ENCODE measurements at regions not wholly inside any gene's neighbourhood (a gene's known extent, or its start where the extent isn't known, plus 50 kb on each side); places are given as distances from the start of the nearest gene placed in this dataset.
"Not testable (repeated sequence)": the region's sequence is repeated elsewhere in the genome, so short reads cannot be mapped to it uniquely, and the experiment has no call there.

DNA sequence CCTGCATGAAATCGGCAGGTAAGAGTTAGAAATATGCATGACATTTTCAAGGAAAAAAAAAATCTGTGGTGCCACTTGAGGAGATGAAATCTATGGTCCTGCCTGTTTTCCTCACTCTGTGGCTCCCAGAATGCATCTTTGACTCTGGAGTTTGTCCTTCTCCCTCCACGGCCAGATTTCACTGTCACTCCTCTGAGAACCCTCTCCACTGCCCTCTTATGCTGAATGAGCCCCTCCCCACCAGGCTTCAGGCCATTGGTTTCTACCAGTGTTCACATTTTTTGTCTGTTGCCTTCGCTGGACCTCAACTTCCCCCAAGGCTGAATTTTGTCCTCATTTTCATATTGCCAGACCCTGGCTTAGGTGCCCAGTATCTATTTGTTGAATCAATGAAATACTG lies 235.0 kb downstream of the ZIC5 start:
- no peak for DNase-seq (ENCODE audit: low read depth)

DNA sequence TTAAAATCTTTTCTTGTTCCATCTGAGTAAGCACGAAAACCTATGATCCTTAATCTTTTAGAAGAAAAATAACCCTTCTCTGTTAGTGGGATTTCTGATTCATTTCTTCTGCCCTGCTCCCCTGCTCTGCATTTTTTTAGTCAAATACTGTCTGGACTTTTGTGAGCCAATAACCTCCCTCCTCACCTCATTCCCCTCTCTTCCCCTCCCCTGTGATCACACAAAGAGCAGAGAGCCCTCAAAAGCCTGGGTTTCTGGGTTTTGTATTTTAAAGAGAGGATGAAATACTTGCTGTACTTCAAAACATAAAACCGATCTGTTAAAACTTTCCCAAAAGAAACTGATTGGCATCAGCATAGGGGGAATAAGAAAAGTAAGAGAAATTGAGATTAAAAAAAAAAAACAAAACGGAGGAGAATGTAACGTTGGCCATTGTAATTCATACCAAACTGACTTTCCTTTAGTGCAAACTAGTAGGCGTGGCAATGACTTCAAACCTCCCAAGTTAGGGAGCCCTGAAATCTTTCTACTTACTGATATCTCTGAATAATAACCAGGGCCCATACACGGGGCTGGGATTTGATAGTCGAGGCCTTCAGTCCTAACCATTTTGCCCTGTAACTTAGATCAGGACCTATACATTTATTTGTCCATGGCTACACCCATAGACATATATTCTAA lies 232.9 kb downstream of the TM9SF2 start:
- no peak for DNase-seq (ENCODE audit: low read depth)

DNA sequence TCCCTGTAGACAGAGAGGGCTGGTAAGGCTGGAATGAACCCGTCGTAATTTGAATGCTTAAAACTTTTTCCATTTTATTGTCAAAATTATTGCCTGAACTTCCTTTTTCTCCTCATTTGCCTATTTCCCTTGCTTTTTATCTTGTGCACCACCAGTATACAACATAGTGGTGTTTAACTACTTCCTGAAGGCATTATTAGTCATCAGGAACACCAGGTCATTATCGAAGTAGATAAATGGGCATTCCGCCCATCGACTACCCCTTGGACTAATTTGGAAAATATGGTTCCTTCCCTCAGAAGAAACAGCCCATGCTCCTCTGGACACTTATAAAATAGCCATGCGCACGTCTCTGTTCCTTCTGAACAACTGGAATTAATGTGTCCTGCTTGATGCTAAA lies 232.1 kb downstream of the TM9SF2 start:
- DNase-seq (ENCODE audit: low read depth) = no peak

DNA sequence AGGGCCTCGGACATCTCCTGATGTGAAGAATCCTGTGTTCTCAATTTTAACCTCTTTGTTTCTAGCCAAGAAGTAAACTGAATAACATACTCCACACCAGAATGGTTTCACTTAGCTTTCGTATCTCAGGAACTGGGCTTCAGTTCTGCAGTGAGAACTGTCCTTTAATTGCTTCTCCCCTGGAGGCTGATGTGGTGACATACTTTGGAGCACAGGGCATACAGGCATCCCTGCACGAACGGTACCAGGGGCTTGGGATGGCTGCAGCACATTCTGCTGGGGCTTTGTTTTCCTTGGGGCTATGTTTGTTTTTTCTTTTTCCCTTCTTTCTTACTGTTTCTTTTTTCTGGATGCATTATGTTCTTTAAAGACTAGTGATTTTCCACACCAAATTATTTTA lies 230.5 kb downstream of the TM9SF2 start:
- DNase-seq (ENCODE audit: low read depth) = no peak

DNA sequence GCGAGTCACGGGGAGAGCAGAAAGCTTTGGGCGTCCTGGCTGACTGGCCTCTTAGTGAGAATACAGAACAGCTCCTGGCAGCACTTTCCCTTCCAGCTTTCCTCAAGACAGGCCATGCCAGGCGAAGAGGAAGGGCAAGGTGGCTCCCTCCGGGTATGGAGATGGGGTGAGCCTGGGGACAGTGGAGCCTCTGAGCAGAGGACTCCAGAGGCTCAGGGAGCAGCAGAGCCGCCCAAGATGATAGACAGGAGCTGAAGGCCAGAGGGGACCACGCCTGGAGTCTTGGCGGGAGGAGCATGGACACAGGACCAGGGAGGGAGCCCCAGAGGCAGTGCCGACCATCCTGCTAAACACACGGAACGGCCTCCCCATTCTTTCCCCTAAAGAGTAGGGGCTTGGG lies 229.1 kb downstream of the TM9SF2 start:
- no peak for DNase-seq (ENCODE audit: low read depth)

DNA sequence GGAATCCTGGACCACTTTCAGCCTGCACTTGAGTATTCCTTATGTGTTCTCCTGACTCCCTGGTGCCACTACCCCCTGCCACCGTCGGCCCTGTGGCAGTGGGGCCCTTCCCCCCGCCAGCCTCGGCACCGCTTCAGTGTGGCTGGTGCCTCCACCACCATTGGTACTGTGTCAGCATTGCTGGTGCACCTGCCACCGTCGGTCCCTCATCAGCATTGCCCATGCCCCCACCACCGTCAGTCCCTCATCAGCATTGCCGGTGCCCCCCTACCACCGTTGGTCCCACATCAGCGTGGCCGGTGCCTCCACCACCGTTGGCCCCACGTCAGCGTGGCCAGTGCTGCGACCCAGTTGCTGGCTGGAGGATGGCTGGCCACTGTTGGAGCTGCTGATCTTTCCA lies 228.5 kb downstream of the TM9SF2 start:
- DNase-seq (ENCODE audit: low read depth) = no peak

DNA sequence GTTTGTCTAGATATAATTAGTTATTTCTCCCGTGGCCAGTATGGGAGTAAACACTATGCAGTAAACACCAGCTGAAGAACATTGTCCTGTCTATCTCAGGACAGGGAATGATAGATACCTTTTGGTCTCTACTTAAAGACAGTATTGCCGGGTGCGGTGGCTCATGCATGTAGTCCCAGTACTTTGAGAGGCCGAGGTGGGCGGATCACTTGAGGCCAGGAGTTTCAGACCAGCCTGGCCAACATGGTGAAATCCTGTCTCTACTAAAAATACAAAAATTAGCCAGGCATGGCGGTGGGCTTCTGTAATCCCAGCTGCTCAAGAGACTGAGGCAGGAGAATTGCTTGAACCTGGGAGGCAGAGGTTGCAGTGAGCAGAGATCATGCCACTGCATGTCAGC lies 226.4 kb downstream of the TM9SF2 start:
- DNase-seq (ENCODE audit: low read depth) = not testable (repeated sequence)

DNA sequence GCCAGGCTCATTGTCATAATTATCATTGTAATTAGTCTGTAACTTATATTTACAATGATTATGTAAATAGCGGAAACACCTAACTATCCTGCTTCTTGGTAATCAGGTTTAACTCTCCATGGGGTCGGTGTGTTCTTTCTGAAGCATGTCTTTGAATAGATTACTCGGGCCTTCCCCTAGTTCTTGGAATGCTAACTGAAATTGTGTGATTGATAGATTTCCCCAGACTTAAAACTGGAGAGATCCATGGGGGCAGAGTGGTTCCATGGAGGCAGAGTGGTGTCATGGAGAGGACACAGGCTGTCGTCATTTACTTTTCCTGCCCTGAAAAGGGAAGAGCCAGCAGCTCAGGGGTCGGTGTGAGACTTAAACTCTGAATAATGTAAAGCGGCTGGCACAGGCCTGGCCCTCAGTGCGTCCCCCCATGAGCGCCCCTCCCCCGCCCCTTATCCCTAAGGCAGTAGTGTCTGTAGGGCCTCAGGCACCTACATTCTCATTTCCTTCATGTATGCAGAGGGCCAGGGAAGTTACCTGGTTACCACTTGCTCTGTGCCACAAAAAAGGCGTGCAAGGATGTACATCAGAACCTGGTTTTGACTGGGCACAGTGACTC lies 225.1 kb downstream of the TM9SF2 start:
- DNase-seq (ENCODE audit: low read depth) = no peak

DNA sequence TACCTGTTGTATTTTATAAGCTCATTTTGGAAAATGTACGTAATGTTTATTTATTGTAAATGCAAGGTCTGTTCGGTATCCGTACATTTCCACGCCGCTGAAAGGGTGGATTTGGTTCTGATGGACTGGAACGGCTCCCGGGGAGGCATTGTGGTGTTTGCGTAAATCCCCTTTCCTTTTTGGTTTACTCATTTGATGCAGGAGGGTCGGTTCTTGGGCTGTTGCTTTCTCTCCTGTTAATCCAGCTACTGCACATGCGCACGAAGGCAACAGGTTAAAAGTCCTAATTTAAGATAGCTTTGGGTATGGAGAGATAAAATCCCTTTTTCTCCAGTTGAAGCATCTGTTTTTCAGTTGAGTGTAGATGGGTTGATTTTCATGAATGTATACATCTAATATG lies 224.4 kb downstream of the TM9SF2 start:
- no peak for DNase-seq (ENCODE audit: low read depth)

DNA sequence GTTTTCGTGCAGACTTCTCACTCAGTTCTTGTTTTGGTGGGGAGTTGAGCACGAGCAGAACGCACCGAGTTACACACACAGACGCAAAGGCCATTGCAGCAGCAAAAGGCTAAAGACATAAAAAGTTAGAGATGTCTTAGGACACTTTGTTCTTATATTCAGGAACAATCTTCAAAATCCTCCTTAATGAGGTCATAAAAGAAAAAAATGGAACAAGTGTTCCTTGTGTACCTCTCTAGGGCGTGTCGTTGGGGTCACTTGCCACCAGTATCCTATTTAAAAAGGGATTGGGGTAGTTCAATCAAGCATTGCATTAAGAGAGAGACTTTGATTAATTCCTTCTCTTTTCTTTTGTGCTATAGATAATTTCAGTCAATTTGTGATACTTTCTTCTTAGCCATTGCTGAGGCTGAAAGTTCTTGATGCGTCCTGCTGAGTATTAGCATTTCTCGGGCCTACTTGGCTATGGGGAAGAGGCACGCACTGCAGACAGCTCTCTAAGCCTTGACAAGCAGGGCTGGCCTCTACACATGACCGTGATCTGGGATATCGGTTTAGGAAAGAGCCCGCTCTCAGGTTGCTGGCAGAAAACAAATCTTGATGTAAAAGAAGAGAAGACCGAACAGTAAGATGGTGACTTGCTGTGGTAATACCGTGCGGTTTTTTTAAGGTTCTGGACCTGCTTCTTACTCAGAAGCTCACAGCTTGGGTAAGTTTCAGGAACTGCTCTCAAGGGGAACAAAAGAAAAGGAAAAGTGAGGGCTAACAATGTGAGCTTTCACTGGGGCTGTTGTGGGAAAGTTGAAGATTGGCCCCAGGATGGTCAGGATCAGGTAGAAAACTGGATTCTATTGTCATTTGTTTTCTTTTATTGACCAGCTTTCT lies 223.6 kb downstream of the TM9SF2 start:
- DNase-seq (ENCODE audit: low read depth) = no peak

DNA sequence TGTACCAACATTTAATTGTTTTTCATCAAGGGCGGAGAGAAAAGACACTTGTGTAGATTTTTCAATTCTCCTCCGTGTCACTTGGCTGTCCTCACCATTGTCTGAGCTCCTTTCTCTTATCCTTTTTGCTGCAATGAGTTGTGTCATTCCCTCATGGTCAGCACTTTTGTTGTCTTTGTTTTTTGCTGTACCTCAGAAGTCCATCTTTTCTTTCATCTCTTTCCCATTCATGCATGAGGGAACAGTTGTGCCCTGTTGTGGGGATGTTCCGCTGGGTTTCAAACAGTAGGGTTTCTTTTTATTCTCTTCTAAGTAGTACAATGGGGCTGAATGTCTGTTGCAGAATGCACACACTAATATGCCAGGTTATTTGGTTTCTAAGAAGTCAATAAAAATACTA lies 222.6 kb downstream of the TM9SF2 start:
- DNase-seq (ENCODE audit: low read depth) = no peak

DNA sequence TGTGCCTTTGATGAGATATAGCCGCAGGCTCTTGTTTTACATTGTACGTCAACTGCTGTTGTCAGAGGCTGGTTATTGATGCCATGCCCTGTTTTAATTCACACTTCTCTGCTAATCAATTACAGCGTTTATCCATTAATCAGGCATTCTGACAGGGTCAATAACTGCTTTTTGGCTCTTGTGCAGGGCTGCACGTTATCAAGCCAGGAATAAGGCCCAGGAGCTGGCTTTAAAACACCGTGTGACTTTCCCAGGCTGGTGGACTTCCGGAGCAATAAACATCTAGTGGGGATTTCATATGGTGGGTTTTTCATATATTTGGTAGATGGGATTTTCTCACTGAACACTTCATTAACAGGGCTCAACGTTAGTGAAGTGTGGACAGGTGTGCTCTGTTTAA lies 221.7 kb downstream of the TM9SF2 start:
- no peak for DNase-seq (ENCODE audit: low read depth)

DNA sequence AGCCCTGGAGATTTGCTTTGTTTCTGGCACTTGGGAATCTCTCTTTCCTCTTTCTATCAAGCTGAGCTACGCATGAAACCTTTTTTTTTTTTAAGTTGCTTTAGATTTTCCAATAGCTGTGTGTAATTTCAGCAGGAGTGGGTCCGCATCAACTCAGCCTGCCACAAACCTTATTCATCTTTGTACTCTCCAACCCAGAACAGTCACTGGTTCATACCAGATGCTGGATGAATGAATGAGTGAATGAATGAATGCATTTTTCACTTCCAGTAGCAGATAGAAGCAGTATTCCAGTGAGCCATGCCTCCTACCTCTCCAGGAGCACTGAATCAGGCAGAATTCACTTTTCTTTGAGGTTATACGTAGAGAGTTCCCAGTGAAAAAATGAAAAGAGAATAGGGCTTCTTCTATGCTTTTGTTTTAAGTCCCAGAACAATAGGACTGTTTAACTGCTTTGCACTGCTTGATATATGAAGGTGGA lies 221.1 kb downstream of the TM9SF2 start:
- no peak for DNase-seq (ENCODE audit: low read depth)

DNA sequence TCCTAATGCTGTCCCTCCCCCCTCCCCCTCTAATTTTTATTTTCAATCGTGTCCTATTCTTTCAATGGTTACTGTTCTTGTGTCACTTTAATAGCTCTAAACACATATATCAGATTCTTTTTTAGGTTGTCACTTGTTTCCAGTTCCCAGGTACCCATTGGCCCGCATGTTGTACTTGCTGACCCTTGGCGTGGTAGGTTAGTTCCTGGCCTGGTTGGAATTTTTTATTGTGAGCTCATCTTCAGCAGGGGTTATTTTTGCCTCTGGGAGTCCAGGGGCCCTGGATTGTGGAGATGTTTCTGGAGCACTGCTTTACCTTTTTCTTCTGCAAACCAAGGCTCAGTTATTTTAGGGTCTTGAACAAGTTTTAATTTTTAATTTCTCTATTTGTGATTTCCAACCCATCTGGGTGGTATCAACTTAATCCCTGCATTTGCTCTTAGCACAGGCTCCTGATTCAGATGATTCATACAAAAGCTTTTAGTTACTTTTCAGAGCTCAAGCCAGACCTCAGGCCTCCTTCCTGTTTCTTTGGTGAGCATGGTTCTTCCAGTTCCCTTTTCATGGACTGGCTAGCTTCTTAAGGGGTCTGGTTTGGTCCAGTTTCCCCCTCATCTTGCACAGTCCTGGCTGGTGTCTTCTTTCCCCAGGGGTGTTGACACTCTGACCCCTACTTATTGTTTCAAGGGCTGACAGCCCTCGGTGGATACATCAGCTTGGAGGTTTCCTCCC lies 220.5 kb downstream of the TM9SF2 start:
- no peak for DNase-seq (ENCODE audit: low read depth)

DNA sequence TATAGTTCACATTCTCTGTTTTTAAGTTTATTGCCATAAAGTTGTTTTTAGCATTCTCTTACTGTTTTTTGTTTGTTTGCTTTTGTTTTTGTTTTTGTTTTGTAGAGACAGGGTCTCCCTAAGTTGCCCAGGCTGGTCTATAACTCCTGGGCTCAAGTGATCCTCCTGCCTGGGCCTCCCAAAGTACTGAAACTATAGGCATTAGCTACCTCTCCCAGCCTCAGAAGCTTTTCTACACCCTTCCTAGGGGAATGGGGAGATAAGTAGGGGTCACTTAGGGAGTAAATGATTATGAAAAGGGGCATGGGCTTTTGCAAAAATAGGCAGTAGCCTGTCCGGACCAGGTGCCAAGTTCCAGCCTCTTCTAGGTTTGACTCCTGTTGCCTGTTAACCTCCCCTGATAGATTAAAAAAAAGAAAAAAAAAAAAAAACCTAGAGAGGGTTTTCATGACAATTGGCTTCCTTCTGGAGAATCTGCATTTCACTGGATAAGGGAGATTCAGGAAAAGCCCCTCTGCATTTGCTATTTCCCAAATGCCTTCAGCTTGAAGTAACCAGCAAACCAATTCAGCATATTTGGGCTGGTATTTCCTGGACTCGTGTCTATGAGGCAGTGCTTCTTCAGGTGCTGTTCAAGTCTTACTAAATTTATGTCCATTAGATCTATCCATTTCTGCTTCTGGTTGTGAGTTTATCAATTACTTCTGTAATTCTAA lies 216.8 kb downstream of the TM9SF2 start:
- no peak for DNase-seq (ENCODE audit: low read depth)

DNA sequence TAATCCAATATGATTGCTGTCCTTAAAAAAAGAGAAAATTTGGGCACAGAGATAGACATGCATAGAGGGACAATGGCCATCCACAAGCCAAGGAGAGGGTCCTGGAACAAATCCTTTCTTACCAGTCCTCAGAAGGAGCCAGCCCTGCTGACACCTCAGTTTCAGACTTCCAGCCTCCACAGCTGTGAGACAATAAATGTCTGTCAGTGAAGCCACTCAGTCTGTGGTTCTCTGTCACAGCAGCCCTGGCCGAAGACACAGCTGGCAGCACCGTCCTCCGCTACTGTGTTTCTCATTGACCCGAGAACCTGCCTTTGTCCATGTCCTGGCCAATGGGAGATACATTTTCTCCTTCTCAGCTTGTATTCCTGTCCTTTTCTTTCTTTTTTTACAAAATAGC lies 207.9 kb downstream of the TM9SF2 start:
- DNase-seq (ENCODE audit: low read depth) = no peak

DNA sequence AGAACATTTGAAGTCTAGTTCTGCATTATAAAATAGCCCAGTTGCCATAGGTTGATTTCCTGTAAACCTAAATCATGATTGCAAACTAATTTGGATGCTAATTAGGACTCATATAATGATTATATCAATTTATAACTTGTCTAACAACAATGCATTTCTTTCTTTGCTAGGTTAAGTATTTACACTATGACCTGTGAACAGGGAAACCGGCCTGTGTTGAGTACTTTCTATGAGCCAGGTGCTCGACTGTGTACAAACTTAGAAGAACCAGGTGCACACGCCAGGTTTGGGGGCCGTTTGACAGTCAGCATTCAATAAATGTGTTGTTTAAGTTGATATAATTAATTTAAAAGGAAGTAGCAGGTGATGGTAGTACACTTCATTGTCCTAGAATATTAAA lies 203.1 kb downstream of the TM9SF2 start:
- no peak for DNase-seq (ENCODE audit: low read depth)

DNA sequence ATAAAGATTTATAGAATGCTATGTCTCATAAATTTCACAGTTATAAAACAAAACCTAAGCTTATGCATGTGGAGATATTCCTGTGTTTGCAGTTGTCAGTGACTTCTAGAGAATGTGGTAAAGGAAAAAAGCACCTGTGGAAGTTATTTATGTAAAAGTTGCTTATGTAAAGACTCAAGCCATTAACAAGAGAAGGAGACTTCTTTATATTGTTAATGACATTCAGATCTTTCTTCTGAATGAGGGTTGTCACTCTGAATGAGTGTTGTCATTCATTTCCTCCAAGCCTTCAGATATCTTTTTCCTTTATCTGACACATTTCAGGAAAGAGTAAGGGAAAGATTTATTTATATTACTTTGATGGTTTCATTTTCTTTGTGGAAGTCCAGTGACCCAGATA lies 202.6 kb downstream of the TM9SF2 start:
- no peak for DNase-seq (ENCODE audit: low read depth)

DNA sequence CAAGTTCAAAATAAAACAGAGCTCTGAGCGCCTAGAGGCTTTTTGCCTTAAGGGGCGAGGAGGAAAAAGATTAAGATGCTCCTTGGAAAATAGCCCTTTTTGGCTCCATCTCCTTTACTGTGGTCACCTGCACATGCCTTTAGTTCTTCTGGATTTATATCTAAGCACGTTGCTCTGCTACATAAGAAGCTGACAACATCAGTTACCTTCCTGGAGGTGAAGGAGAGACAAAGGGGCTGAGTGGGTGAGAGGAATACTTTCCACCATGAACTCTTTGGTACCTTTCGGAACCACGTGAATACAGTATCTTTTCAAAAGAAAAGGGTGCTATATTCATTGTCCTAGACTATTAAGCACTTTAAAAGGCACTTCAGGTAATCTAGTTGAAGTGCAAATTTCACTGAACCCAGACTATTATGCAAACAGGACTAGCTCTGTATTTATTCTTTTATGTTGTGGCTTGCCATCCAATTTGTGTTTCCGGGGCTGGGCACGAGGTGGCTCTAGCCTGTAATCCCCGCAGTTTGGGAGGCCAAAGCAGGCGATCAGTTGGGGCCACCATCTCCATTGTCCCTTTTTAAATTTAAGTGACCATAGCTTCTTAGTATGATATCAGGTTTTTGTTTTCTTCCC lies 201.5 kb downstream of the TM9SF2 start:
- DNase-seq (ENCODE audit: low read depth) = no peak

DNA sequence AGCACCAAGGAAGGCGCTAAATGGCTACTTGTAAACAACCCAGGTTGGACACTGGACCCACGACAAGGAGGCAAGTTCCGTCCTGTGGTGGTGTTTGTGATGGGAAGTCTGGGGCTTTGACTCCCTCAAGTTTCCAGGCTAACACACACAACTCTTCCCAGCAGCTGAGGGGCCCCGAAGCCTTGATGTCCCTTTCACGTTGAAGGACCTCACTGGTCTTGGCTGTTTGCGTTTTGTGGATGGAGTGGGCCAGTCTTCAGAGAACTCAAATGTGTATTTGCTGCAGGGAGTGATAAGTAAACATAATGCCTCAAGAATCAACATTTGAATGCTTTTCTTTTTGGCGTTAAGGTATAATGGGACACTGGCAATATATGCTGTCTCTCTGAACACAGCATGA lies 199.2 kb downstream of the TM9SF2 start:
- no peak for DNase-seq (ENCODE audit: low read depth)

DNA sequence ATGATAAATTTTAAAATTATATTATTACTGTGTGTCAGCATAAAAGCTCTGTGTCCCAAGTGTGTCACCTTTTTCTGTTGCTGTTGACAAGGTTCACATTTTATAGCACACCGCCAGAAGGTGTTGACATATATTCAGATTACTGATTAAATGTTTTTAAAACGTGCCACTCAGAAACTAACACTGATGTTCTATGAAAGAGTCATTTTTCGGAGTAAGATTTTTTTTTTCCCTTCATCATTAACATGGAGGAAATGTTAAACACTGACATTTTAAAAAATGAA lies 197.5 kb downstream of the TM9SF2 start:
- no peak for DNase-seq (ENCODE audit: low read depth)

Data from activated T-helper 9 cell treated with anti-CD3 and anti-CD28 coated beads, Interleukin-2, amount 50 U/mL, for 16 hours (primary cell).